Ishikawa (cell line): ENCODE measurements at regions not wholly inside any gene's neighbourhood (a gene's known extent, or its start where the extent isn't known, plus 50 kb on each side); places are given as distances from the start of the nearest gene placed in this dataset.

Experiments used
- CEBPB ChIP-seq: IDR thresholded peaks from 2 replicates; pipeline ENCODE4 v1.6.1; 2012
- CREB1 ChIP-seq: IDR thresholded peaks from 2 replicates; pipeline ENCODE4 v1.6.1; 2012; ENCODE audit warnings: low read depth
- EGR1 ChIP-seq: IDR thresholded peaks from 2 replicates; pipeline ENCODE4 v1.6.1; 2012
- EP300 ChIP-seq: IDR thresholded peaks from 2 replicates; pipeline ENCODE4 v1.6.1; 2012; ENCODE audit warnings: borderline replicate concordance
- FOXM1 ChIP-seq: IDR thresholded peaks from 2 replicates; pipeline ENCODE4 v1.6.1; 2012; ENCODE audit warnings: low read depth, borderline replicate concordance
- NFIC ChIP-seq: IDR thresholded peaks from 2 replicates; pipeline ENCODE4 v1.6.1; 2012
- RAD21 ChIP-seq: IDR thresholded peaks from 2 replicates; pipeline ENCODE4 v1.6.1; 2012; ENCODE audit warnings: low read depth
- TAF1 ChIP-seq: IDR thresholded peaks from 2 replicates; pipeline ENCODE4 v1.6.1; 2012; ENCODE audit warnings: low read depth, mild to moderate bottlenecking
- TCF12 ChIP-seq: IDR thresholded peaks from 2 replicates; pipeline ENCODE4 v1.6.1; 2012; ENCODE audit warnings: low read depth
- TEAD4 ChIP-seq: IDR thresholded peaks from 2 replicates; pipeline ENCODE4 v1.6.1; 2012
- YY1 ChIP-seq: IDR thresholded peaks from 2 replicates; pipeline ENCODE4 v1.6.1; 2012; ENCODE audit warnings: low read depth
- ZBTB7A ChIP-seq: IDR thresholded peaks from 2 replicates; pipeline ENCODE4 v1.6.1; 2012; ENCODE audit warnings: low read depth
- TF ChIP-seq, protein P1 (sequence below): IDR thresholded peaks from 2 replicates; pipeline ENCODE4 v1.6.1; 2012; ENCODE audit warnings: low read depth, mild to moderate bottlenecking
- TF ChIP-seq, protein P2 (sequence below): IDR thresholded peaks from 2 replicates; pipeline ENCODE4 v1.6.1; 2012
- TF ChIP-seq, protein P3 (sequence below): IDR thresholded peaks from 2 replicates; pipeline ENCODE4 v1.6.1; 2012

DNA sequence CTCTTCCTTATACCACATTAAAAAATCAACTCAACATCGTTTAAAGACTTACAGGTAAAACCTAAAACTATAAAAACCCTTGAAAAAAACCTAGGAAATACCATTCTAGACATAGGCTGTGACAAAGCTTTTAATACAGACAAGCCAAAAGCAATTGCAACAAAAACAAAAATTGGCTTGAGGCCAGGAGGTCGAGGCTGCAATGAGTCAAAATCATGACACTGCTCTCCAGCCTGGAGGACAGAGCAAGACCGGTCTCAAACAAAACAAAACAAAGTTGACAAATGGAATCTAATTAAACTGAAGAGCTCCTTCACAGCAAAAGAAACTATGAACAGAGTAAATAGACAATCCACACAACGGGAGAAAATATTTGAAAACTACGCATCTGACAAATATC lies 1057.8 kb downstream of the FSCB start:
- peak; percentile 25; the same call in 1 of the 2 replicates for TF ChIP-seq NFIC
- no peak for TF ChIP-seq ZBTB7A
- no peak for TF ChIP-seq EP300
- TF ChIP-seq TEAD4: no peak
- TF ChIP-seq TCF12: no peak
- no peak for TF ChIP-seq FOXM1
- TF ChIP-seq CREB1: no peak
- TF ChIP-seq, protein P1, sequence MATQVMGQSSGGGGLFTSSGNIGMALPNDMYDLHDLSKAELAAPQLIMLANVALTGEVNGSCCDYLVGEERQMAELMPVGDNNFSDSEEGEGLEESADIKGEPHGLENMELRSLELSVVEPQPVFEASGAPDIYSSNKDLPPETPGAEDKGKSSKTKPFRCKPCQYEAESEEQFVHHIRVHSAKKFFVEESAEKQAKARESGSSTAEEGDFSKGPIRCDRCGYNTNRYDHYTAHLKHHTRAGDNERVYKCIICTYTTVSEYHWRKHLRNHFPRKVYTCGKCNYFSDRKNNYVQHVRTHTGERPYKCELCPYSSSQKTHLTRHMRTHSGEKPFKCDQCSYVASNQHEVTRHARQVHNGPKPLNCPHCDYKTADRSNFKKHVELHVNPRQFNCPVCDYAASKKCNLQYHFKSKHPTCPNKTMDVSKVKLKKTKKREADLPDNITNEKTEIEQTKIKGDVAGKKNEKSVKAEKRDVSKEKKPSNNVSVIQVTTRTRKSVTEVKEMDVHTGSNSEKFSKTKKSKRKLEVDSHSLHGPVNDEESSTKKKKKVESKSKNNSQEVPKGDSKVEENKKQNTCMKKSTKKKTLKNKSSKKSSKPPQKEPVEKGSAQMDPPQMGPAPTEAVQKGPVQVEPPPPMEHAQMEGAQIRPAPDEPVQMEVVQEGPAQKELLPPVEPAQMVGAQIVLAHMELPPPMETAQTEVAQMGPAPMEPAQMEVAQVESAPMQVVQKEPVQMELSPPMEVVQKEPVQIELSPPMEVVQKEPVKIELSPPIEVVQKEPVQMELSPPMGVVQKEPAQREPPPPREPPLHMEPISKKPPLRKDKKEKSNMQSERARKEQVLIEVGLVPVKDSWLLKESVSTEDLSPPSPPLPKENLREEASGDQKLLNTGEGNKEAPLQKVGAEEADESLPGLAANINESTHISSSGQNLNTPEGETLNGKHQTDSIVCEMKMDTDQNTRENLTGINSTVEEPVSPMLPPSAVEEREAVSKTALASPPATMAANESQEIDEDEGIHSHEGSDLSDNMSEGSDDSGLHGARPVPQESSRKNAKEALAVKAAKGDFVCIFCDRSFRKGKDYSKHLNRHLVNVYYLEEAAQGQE: no peak

DNA sequence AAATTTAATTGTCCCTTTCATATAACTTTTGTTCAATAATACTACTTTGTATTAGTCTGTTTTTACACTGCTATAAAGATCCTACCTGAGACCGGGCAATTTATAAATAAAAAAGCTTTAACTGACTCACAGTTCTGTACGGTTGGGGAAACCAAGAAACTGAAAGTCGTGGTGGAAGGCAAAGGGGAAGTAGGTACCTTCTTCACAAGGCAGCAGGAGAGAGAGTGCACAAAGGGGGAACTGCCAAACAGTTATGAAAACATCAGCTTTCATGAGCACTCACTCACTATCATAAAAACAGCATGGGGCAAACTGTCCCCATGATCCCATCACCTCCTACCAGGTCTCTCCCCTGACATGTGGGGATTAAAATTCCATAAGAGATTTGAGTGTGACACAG lies 1069.0 kb downstream of the FSCB start:
- TF ChIP-seq TEAD4 (no peak), CEBPB (no peak)
- TF ChIP-seq, protein P2, sequence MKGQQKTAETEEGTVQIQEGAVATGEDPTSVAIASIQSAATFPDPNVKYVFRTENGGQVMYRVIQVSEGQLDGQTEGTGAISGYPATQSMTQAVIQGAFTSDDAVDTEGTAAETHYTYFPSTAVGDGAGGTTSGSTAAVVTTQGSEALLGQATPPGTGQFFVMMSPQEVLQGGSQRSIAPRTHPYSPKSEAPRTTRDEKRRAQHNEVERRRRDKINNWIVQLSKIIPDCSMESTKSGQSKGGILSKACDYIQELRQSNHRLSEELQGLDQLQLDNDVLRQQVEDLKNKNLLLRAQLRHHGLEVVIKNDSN: no peak

DNA sequence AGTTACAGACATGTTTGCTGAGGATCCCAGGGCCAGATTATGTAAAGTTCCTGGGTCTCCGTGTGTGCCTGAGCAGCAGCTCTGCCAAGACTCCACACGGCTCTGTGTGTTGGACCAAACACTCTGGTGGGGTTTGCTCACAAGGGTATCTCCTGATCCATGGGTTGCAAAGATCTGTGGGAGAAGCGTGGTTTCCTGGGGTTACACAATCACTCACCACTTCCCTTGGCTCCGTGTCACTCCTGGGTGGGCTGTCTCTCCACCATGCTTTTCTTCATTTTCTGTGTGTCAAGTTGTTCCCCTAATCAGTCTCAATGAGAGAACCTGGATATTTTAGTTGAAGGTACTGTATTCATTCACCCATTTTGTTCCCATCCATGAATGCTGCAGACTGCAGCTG lies 1088.8 kb downstream of the FSCB start:
- TF ChIP-seq, protein P2: no peak
- TF ChIP-seq TCF12 (no peak), YY1 (no peak), CEBPB (no peak), RAD21 (no peak), FOXM1 (no peak), EP300 (no peak), CREB1 (no peak)

DNA sequence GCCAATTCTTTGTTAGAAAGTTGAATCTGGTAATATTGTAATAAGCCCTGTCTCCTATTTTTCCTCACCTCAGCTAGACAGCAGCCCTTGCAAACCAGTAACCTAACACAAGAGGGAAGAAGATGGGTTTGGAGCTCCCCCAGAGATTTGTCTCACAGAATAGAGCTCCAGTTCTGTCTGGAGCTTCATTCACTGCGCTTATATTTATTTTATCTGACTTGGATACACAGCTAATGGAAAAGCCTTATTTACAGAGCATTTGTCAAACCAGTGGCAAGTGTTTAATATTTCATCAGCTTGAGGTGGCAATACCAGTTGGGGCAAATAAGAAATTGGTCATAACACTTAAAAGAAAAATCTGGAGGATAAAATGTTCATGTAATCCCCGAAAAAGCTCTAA lies 1094.0 kb downstream of the FSCB start:
- TF ChIP-seq ZBTB7A: no peak
- TF ChIP-seq YY1: no peak
- TF ChIP-seq NFIC: no peak
- TF ChIP-seq, protein P2: no peak
- TF ChIP-seq TAF1: no peak
- TF ChIP-seq, protein P3, sequence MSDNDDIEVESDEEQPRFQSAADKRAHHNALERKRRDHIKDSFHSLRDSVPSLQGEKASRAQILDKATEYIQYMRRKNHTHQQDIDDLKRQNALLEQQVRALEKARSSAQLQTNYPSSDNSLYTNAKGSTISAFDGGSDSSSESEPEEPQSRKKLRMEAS: no peak
- no peak for TF ChIP-seq CEBPB
- TF ChIP-seq EGR1: no peak

DNA sequence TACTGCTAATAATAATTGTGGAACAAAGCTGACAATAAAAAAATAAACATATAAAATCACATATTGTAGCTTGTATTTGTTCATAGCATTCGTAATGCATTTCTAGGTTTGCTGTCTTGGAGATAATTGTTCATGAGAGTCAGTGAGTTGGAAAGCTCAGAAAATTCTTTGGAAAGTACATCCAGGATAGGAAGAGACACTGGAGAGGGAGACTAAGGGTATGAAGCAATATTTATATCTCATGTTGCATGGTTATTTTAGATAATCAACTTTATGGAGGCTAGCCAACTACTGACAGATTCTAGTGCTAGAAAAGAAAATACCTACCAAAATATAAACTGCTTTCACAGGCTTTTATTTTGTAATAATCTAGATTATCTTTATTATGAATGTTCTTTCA lies 1095.2 kb downstream of the FSCB start:
- no peak for TF ChIP-seq TEAD4

DNA sequence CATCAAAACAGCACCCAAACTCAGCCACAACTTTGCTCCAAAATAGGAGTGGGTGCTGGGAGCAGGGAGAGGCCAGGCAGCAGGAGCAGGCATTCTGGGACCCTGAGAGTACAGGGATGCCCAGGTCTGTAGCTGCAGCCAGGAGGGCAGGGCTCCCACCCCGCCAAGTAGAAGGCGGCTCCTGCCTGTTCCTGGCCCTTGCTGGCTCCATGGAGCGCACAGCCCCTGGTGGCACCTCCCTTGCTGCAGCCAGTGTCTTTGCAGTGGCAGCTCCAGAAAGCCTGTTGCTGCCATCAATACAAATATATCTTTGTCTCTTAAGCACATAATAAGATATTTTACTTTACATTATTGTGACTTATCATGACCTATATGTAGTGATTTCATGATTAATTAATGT lies 1096.5 kb downstream of the FSCB start:
- no peak for TF ChIP-seq FOXM1
- no peak for TF ChIP-seq TCF12
- no peak for TF ChIP-seq EP300
- TF ChIP-seq CREB1: no peak
- TF ChIP-seq, protein P1: no peak
- no peak for TF ChIP-seq YY1

DNA sequence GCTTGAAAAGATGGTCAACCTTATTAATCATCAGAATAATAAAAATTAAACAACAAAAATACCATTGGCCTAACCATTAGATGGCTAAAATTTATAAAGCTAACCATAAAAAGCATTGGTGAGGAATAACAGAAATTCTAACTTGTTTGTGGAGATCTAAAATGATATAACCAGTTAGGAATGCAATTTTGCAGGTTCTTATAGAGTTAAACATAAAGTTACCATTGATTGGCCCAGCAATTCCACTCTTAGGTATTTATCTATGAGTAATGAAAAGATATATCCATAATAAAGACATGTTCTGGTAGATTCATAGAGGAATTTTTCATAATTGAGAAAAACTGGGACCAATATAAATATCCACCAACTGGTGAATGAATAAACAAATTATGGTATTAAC lies 1098.6 kb downstream of the FSCB start:
- TF ChIP-seq EGR1: no peak
- no peak for TF ChIP-seq FOXM1
- no peak for TF ChIP-seq RAD21
- TF ChIP-seq YY1: no peak
- TF ChIP-seq, protein P2: no peak
- TF ChIP-seq ZBTB7A: no peak
- no peak for TF ChIP-seq NFIC
- TF ChIP-seq EP300: no peak
- TF ChIP-seq, protein P1: no peak
- TF ChIP-seq TCF12: no peak
- TF ChIP-seq, protein P3: no peak
- no peak for TF ChIP-seq TAF1
- TF ChIP-seq CEBPB: no peak
- no peak for TF ChIP-seq TEAD4
